Astrocyte of the spinal cord (primary cell): ENCODE measurements at regions not wholly inside any gene's neighbourhood (a gene's known extent, or its start where the extent isn't known, plus 50 kb on each side); places are given as distances from the start of the nearest gene placed in this dataset.
A peak's percentile ranks its signal among the peaks of the same experiment; 100 is the strongest.

Experiments used
- DNase-seq: peaks from one replicate; pipeline ENCODE4 v3.0.0; 2011; ENCODE audit warnings: low read depth, low spot score
- H3K4me3 ChIP-seq: 2 replicates; pipeline ENCODE4 v1.5.1; 2011; ENCODE audit warnings: low read depth, mild to moderate bottlenecking, low read length, moderate library complexity
- CTCF ChIP-seq: IDR thresholded peaks from 2 replicates; pipeline ENCODE4 v1.5.1; 2012; ENCODE audit warnings: low read depth, mild to moderate bottlenecking, low read length, inconsistent platforms
- in situ Hi-C: cut with HindIII; loops from 2 replicates; pipeline ENCODE4 v1.10.0; 2017; ENCODE audit warnings: low sequenced_read_pairs

GRCh38 chr1:84090447-84091245, 53.4 kb upstream of the PRKACB start:
- TF ChIP-seq CTCF = no peak
- in situ Hi-C loops = no loop called here
- DNase-seq = no peak
- no peak overlapping the region for H3K4me3 ChIP-seq

GRCh38 chr1:84089867-84090266, 54.2 kb upstream of the PRKACB start:
- TF ChIP-seq CTCF = no peak
- no peak for DNase-seq
- no peak overlapping the region for H3K4me3 ChIP-seq
- in situ Hi-C loops = no loop called here

- in situ Hi-C loops = no loop called here
- TF ChIP-seq CTCF = no peak
- no peak overlapping the region for H3K4me3 ChIP-seq
- DNase-seq = peak; percentile 38
These were observed 54.6 kb upstream of the PRKACB start for GRCh38 chr1:84089465-84089864.

GRCh38 chr1:84086616-84087015, 57.5 kb upstream of the PRKACB start:
- no peak for DNase-seq
- H3K4me3 ChIP-seq = no peak overlapping the region
- no peak for TF ChIP-seq CTCF
- in situ Hi-C loops = no loop called here

GRCh38 chr1:84086189-84086588, 57.9 kb upstream of the PRKACB start:
- in situ Hi-C loops = no loop called here
- DNase-seq = no peak
- no peak overlapping the region for H3K4me3 ChIP-seq
- no peak for TF ChIP-seq CTCF

GRCh38 chr1:84083307-84083706, 60.8 kb upstream of the PRKACB start:
- in situ Hi-C loops = no loop called here
- H3K4me3 ChIP-seq = no peak overlapping the region
- DNase-seq = no peak
- no peak for TF ChIP-seq CTCF

- peak overlapping the region; percentile 79 for H3K4me3 ChIP-seq
- TF ChIP-seq CTCF = no peak
- in situ Hi-C loops = no loop called here
- DNase-seq = no peak
These were observed 65.2 kb upstream of the PRKACB start for GRCh38 chr1:84078842-84079202.
